Hematopoietic multipotent progenitor cell treated with erythropoietin and hydrocortisone succinate and interleukin-3 and kit ligand, for 15 days (in vitro differentiated cells): ENCODE measurements at regions not wholly inside any gene's neighbourhood (a gene's known extent, or its start where the extent isn't known, plus 50 kb on each side); places are given as distances from the start of the nearest gene placed in this dataset.
A peak's percentile ranks its signal among the peaks of the same experiment; 100 is the strongest.

Experiments used
- DNase-seq: peaks from one replicate; pipeline ENCODE4 v3.0.0-alpha.2; 2015; ENCODE audit warnings: low spot score

DNA sequence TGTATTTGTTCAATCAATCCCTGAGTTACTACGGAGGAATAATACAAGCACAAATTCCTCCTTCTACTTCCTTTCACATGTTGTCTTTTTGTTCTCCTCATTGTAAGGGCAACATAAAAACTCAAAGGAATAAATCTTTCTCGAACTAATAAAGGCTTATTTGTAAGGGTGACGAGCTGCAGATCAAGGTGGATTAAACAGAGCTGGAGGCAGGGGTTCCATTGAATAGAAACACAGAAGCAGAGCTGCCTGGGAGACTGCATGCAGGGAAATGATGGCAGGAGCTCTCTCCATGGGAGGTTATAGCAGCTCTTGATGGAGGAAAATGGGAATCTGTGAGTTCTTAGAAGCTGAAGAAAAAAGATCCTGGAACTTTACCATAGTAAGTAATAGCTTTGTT lies 160.2 kb downstream of the CYYR1 start:
- DNase-seq: no peak

- no peak for DNase-seq
Observed at GRCh38 chr21:26409735-26410134, 163.4 kb downstream of the CYYR1 start.

- DNase-seq: no peak
Observed at GRCh38 chr21:26408511-26408910, 164.6 kb downstream of the CYYR1 start.

DNA sequence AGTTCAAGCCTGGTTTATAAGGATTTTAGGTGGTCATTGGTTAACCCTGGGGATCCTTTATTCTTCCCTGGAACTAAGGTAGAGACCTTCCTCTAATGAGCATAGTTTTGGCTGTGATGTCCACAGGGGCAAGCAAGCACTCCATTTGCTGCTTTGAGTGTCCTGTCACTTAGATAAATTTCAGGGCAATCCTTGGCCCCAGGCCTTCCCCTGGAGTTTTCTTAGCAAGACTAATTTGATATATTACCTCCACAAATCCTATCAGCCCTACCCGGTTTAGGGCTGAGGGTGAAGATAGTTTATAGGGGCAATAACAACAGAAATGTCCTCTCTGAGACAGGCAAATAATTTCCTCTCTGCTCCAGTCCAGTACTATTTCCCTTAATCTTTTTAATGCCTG lies 166.6 kb downstream of the CYYR1 start:
- DNase-seq: no peak

DNA sequence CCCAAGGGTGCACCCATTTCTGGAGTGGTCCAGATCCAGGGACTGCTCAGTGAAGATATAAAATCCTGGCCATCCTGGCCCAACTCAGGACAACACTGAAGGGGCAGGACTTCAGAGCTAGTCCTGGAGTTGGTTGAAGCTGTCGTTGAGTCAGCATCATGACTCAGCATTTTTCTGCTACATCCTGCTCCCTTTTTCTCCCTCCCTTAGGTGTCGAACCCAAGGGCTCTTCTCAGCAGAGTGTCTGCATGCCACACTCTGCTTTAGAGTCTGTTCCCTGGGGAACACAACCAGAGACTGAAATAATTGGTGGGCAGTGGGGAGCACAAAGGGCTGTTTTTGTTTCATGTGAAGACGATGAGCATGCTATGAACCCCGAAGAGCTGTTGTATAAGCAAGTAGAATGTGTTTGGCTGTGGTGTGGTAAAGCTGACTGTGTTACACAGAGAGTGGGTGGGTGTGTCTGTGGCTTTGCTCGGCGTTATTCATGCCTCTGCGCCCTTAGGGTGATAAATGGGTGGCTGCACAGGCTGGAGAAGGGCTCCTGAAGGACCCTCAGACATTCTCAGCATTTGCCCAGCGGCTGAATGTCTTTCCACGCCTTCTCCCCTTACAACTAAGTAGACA lies 167.2 kb downstream of the CYYR1 start:
- DNase-seq: peak; percentile 2

DNA sequence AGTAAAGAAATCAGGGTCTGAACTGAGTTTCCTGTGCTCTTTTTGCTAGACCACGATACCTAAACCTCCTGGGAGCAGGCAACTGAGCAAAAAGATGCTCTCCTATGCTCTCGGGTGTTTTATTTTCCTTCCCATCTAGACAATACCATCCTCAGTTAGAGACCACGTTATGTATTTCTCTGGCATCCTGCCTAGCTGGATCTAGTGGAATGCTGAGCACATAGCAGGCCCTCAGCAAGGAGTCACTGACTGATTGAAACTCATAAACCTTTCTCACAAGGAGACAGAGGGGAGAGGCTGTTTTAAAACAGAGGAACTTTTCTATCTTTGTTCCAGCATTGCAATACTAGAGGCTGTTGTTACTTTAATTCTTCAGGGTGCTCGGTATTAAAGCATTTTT lies 168.0 kb downstream of the CYYR1 start:
- no peak for DNase-seq

DNA sequence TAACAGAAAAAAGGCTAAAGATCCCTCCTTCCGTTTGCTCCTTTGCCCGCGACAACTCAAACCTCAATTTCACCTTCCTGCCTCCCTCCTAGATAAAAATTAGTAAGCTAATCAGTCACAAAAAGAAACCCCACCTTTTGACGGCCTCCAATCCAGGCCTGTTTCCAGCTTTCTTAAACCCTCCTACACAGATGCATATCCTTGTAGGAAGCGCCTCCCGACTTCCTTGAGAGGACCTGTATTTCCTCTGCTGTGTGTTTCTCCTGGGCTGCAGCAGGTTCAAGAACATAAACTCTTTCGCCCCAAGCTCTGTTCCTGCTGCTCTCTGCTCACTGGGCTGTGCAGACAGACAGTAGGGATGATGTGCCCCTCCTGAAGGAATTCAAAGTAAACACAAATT lies 168.8 kb downstream of the CYYR1 start:
- no peak for DNase-seq

DNA sequence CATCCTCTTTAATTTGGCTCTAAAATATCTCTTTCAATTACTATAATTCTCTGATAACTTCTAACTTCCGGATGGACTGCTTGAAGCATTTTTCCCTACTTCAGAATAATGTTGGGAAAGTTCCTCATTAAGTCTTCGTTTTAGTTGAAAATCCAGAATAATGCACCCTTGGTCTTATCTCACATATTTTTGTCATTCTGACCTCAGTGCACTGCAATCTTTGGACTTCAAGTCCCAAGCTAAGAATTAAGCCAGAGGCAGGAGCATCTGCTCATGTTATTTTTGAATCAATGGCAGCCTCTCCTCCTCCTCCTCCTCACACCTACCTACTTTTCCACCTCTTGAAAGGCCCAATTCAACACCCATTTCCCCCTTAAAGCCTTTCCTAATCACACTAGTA lies 169.8 kb downstream of the CYYR1 start:
- DNase-seq: no peak

DNA sequence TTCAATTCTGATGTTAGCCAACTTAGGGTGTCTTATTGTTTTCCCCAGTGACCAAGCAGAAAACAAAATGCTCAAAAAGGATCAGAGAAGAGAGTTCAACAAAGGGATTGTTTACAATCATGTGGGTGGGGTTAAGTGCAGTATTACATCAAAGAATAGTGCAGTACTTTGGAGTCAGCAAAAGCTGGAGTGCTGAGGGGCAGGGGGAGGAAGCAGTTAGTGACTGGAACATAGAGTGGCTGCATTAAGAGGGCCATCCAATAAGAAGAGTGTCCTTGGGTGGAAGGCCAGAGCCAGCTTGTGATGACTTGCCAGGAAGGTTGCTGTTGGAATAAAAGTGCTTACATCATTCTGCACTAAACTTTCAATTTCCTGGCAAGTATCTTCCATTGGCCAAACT lies 175.5 kb downstream of the CYYR1 start:
- DNase-seq: no peak

DNA sequence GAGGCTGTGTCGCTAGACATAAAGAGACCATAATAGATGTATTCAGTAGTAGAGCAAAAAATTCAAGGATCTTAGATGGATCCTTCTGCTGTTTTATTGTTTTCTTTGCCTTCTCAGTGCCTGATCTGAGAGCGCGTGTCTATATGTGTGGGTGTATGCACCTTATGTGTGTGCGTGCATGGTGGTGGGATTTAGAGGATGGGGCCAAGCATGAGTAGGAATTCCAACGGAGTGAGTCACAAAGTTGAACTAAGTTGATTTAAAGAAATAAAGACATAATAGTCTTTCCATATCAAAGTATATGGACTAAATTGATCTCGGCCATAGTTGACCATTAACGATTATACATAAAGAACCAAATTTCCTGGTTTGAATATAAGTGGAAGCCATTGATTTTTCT lies 178.7 kb downstream of the CYYR1 start:
- DNase-seq: no peak

DNA sequence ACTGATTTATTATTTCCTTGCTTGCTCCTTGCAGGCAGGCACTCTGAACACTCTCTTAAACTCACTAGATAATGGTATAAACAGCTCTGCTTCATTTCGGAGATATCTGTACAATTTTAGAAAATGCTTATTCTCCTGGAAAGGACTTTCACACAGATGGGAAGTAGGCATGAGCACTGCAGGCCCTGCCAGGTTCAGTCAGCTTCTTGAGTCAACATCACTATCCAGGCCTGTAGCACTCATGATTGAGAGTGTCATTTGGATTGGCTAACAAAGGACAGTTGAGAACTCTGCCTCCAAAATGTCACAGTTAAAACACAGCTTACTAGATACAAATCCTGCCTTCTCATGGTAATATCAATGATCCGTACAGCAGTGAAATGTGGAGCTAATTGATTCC lies 181.9 kb downstream of the CYYR1 start:
- no peak for DNase-seq

- DNase-seq: no peak
Observed at GRCh38 chr21:26389971-26390641, 183.0 kb downstream of the CYYR1 start.

DNA sequence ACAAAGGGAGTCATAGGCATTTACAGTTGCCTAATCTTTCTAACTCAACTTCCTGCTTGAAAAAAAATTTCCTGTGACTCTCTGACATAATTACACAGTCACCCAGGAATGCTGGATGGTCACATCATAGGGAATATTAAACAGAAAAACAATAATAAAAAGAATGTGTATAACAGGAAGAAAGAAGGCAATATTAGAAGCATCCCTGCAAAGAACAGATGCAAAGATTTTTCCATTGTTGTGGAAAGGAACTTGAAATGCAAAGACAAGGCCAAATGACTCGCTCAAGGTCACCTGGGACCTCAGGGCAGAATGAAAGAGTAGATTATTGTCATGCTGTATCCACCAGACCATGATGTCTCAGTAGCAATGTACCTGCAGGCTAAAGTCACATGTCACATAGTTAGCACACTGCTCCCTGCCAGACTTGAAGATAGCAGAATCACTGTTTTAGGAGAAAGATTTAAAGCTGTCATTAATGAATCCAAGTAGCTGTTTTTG lies 184.3 kb downstream of the CYYR1 start:
- DNase-seq: no peak

DNA sequence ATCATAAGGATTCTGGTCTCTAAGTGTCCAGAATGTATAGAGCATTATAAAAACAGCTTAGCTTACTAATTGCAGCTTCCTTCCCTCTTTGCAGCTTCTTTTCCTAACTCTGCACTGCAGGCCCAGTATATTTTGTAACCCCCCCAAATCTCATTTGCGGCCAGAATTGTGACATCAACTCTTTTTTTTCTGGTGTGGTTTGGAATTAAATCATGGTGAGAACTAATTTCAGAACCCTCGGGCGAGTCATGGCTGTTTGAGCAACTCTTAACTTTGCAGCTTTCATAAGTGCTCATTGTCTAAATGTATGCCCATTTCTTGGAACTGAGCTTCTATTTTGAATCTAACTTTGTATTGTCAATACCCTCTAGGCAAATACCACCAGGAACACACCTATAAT lies 187.4 kb downstream of the CYYR1 start:
- no peak for DNase-seq

- DNase-seq: no peak
Observed at GRCh38 chr21:26379561-26379960, 193.5 kb downstream of the CYYR1 start.

DNA sequence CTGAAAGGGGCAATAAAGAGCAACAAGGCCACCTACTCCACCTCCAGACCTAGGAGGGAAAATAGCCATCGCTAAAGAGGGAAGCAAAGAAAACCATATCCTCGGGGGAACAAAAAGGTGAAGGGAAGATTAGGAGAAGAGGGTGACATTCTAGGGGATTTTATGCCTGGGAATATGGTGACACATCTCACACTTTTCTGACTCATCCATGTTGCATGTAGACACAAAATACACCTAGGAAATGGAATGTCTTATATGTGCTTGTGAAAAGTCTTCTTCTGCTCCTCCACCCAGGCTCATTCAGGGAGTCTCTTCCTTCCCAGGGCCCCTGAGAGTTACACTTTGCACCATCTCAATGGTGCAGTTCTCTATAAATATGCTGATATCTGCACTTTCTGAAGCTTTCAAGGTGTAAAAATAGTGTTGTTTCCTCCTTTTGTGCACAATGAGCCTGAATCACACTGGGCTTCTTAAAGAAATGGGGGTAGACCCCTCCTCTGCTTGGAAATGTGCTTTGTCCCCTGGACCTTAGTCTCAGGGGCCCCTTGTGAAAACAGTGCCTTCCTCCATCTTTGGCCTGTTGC lies 195.9 kb downstream of the CYYR1 start:
- DNase-seq: no peak

- no peak for DNase-seq
Observed at GRCh38 chr21:26374817-26375216, 198.3 kb downstream of the CYYR1 start.

- no peak for DNase-seq
Observed at GRCh38 chr21:26368591-26369320, 198.2 kb upstream of the APP start.

DNA sequence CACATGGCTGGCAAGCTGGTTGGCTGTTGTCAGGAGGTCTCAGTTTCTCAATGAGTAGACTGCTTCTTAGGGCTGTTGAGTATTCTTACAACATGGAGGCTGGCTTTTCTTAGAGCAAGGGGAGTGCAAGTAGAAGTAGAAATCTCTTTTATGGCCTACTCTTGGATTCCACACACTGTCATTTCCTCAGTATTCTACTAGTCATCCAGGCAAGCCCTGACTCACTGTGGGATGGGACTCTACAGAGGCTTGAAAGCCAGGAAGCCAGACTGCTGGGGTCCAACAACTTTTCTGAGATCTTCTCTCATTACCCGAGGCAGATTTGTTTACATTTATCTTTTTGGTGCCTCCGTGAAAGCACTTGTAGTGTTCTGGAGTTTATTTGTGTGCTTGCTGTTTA lies 196.2 kb upstream of the APP start:
- no peak for DNase-seq

- no peak for DNase-seq
Observed at GRCh38 chr21:26365849-26366248, 195.3 kb upstream of the APP start.

GRCh38 chr21:26351661-26352060 lies 181.1 kb upstream of the APP start:
- DNase-seq: no peak

DNA sequence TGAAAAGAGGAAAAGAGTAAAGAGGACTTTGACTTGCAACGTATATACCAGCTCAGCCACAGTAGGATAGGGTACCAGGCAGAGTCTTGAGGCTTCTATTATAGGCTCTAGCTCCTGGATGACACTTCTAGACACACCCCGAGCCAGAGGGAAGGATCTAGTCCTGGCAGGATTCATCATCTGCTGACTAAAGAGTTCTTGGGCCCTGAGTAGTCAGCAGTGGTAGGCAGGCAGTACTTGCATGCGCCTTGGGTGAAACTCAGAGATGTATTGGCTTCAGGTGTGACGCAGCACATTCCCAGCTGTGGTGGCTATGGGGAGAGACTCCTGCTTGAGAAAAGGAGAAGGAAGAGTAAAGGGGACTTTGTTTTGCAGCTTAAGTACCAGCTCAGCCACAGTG lies 162.3 kb upstream of the APP start:
- no peak for DNase-seq
